Kidney capillary endothelial cell (primary cell): ENCODE measurements at regions not wholly inside any gene's neighbourhood (a gene's known extent, or its start where the extent isn't known, plus 50 kb on each side); places are given as distances from the start of the nearest gene placed in this dataset.
A peak's percentile ranks its signal among the peaks of the same experiment; 100 is the strongest.

Experiments
- DNase-seq: peaks from one replicate; pipeline ENCODE4 v3.0.0-alpha.2; 2018; ENCODE audit warnings: low spot score

DNA sequence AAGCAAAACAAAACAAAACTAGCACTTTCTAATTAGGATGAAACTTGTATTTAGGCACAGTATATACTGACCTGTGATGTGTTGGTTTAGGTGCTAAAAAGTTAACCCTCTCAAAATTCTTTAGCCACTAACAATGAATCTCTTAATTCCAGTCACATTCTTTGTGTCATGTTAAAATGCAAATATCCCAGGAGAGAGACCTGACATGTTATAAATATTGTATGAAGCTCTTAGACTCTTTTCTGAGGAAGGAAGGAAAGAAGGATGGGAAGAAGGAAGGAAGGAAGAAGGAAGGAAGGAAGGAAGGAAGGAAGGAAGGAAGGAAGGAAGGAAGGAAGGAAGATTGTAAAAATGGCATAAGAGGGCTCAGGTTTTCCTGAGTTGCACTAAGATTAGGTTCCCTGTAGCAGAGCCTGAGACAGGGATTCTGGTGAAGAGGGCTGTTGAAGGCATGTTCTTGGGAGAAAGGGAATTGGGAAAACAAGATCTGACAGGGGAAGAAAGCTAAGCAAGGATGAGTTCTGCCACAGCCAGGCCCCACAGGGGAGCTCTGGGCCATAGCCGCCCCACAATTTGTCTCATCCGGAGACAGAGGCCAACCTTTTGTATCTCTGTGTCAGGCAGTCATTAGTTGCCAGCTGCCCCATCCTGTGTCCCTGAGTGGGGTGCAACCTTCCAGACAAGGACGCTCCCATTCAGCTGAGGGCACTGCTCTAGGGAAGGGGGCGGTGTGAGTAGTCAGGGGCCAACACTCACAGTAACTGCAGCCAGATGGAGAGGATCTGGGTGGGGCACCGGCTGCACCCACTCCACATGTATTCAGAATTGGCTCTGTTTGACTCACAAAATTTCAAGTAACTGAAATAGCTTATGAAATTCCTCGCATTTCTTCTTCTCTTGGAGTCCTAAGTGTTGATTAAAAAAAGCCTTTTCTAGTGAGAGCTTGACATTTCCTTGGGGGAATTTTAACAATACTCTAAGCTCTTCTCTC lies 189.3 kb upstream of the ARG1 start:
- no peak for DNase-seq

DNA sequence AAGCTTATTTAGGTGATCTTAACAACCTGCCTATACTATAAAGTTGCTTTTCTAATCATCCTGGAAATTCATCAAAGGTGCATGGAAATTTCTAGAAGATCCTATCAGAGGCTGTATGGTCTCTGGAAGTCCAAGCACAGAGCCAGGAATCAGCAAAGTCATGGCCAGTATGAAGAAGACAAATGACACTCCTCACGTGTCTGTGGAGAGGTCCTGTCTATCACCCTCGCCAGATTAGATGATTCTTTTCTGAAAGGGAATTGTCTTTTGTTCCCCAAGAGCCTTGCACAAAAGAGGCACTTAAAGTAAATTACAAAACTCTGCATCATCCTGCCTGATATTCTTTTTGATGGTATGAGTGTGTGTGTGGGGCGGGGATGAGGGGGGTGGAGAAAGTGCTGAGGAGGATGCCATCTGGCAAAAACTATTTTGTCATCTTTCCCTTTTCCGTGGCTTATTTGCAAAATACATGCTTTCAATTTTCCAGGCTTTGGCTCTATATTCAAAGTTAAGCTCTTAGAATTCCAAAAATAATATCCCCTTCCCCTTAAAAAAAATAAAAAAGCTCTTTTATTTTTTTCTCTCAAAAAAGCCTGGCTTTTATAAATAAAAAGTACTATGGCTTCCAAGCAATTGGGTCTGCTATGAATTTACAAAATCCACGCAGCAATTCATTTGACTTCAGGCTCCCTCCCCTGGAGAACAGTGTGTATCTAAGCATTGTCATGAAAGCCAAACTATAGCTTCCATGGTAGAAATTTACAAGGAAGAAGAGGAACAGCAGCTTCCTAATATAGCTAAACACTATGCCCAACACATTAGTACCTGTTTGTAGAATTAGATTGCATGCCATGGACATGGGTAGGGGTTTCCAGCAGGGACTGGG lies 185.2 kb upstream of the ARG1 start:
- DNase-seq = no peak

DNA sequence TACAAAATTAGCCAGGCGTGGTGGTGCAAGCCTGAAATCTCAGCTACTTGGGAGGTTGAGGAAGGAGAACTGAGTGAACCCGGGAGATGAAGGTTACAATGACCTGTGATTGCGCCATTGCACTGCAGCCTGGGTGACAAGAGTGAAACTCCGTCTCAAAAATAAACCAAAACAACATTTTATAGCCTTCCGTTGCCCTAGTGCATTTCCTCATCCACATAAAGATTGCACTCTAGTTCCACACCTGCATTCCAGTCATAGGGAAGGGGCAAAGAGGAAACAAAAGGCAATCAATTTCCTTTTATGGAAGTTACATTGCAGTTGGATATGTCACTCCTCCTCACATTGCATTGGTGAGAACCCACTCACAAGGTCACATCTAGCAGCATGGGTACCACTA lies 182.7 kb upstream of the ARG1 start:
- DNase-seq = no peak

DNA sequence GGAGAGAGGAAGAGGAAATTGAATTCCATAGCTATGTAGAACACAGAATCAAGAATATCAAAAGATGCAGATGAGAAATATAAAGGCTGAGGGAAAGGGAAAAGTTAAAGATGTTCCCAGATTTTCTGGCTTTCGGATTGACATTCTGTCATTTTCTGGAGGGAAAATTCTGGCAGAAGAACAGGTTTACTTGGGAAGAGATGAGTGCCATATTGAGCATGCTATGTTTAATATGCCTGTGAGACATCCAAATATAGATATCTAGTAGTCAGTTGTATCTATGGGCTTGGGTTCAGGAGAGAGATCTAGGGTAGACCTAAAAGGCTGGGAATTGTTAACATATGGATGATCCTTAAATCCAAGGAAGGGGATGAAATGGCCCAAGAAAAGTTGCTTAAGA lies 181.9 kb upstream of the ARG1 start:
- no peak for DNase-seq

DNA sequence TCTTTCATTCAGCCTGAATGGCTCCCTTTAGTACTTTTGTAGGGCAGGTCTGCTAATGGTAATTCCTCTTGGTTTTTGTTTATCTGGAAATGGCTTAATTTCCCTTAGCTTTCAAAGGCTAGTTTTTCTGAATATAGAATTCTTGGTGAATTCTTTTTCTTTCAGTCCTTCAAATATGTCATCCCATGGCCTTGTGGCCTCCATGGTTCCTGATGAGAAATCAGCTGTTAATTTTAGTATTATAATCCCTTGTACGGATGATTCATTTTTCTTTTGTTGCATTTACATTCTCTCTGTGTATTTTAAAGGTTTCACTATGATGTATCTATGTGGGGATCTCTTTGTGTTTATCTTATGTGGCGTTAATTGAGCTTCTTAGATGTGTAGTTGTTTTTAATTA lies 179.6 kb upstream of the ARG1 start:
- no peak for DNase-seq

DNA sequence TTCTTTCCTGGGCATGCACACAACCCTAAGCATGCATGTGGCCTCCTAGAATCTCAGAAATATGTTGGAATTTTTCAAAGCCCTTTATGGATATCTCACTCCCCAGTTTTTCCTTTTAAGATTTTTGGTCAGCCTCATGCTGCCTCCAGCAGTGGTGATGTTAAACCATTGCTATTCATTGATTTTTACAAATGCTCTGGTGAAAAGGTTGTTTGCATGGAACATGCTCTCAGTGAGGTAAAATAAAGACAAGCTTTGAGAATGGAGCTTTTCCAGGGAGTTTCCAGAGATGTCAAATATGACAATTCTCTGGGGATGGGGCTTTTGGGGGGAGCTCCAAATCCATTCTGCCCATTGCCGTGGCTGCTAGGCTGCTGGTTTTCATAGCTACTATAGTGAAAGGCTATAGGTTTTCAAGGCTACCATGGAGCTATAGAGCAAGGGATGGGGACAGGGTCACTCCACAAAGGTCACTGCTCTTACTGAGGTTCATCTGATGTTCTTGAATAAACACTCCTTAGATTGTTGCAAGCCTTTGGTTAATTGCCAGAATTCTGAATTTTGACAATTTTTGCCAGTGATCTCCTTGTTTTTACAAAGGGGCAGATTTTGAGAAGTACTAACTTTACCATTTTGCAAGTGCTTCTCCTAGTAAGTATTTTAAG lies 178.1 kb upstream of the ARG1 start:
- DNase-seq = no peak

DNA sequence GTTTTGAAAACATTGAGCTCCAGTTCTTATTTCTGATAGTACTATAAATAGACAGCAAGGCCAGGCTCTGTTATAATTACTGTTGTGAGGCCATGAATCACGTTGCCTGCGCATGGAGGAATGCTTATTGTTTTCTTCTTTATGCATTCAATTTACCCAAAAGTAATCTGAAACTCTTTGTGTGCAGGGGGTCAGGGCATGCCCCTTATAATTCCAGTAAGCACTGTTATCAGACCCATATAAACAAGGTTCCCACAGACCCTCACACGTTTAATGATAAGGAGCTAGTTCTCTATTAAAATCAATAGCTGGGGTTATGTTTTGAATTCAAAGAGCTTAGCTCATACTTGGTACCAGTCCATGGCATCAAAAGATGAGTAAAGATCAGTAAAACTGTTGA lies 174.8 kb upstream of the ARG1 start:
- DNase-seq = no peak

DNA sequence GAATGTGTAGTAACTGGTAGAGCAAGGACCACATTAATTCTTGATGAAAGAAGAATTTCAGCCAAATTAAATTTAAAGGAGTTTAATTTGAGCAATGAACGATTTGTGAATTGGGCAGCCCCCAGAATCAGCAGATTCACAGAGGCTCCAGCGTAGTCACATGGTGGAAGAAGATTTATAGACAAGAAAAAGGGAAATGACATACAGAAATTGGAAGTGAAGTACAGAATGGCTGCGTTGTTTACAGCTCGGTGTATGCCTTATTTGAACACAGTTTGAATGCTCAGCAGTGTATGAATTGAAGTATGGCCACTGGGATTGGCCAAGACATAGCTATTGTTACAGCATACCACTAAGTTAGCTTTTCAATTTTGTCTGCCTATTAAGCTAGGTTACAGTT lies 173.6 kb upstream of the ARG1 start:
- no peak for DNase-seq

DNA sequence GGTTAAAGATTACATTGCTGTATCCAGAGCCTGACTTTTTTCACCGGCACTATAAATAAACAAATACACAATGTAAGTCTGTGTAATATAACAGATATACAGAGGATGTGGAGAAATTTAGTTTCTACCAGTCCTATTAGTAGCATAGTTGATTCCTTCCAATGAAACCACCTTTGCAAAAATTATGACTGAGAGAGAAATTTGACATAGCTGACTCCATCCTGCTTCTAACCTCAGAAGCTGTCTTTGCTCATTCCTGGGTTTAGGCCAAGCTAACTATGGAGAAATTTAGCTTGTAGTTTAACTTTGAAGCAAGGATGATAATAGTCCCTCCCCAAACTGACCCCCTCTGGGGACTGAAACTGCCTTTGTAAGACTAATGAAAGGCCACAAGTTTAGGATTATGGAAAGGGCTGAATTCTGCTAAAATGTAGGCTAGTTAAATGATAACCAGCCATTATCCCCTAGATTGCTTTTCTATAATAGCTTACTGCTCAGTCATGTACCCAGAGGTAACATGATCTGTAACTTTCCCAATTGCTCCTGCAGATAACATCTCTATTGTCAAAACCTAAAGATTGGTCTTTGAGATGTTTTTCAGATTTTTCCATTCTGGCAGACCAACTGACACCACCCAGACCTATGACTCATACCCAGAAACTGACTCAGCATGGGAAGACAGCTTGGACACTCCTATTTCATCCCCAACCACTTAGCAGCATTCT lies 172.8 kb upstream of the ARG1 start:
- peak; percentile 14 for DNase-seq

DNA sequence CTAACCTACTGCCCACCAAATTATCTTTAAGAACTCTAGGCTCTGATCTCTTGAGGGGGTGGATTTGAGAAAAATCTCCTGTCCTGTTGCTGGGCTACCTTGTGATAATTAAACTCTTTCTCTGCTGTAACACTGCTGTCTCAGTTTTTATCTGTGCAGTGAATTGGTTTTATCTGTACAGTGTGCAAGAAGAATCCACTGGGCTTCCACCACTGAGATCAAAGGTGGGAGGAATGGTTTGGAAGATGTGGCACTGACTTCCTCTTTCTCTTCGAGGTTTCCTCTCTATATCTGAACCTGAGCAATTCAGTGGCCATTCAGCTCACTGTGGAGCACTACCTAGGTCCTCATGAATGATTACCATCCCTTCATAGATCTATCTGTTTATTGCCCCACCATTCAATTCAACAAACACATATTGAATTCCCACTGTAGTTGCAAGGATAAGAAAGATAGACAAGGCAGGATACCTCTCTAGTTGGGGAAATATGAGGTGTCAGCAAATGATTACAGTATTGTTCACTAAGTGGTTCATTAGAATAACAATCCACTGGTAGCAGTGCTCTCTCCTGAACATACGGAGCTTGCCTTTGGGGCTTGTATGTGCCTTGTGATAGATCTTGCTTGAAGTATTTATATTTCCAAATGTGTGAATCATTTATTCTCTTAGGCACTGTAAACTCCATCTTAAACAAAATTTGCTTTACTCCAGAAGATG lies 172.1 kb upstream of the ARG1 start:
- no peak for DNase-seq

DNA sequence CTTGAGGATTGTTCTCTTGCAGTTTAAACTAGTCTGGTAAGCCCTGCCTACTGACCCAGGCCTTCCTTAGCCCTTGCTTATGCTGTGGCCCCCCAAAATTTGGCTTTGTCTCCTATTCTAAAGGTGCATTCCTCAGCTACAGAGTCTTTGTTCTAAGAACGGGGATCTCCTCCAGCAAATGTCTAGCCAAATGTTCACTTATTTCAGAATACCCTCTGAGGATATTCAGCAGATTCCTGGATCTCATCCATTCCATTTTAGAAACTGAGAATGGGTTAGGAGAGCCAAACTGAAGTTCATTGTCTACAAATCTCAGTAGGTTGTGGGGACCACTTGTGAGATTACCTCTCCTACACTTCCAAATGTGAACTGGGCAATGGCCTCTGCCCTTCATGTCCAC lies 164.2 kb upstream of the ARG1 start:
- DNase-seq = no peak

DNA sequence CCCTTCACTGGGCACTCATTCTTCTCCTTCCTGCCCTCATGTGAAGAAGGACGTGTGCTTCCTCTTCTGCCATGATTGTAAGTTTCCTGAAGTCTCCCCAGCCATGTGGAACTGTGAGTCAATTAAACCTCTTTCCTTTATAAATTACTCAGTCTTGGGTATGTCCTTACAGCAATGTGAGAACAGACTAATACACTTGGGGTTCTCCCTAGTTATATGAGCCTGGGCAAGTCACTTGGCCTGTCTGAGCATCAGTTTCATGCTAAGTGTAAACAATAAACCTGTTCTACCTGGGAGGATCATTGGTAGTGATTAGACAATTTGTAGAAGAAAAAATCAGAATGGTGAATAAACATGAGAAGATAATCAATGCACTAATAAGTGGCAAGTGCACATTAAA lies 162.2 kb upstream of the ARG1 start:
- DNase-seq = no peak

DNA sequence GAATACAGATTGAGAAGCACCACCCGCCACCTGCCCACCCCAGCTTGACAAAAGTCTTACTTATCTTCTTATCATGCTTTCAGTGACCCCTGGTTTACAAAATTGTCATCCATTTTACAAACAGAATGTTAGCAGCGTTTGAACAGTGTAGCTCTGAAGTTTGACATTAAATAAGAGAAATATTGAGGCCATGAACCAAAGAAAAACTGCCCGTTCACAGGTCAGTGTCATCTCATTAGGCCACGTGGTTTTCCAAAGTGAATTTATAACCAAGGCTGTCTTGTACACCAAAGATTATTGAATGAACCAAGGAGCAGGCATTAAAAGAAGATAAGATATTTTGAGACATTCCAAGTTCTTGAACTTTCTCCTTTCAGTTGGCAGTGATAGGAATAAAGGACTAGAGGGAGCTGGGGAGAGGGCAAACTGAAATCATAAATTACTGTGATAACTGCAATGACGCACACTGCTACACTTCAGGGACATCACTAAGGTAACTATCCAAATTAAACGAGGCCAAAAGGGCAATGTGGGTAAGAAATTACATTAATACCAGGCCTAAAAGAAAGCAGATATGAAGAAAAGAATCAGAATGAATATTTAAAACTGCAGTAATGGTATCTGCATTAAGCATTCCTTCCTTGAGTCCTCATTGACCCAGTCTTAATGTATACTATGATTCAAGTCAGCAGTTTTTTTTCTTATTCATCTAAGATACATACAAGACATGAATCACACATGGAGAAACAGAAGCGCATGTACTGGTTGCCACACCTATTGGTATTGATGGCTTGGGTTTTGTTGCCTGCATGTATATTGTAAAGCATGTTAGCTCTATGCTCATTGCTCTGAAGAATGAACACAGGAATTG lies 159.8 kb upstream of the ARG1 start:
- DNase-seq = no peak

DNA sequence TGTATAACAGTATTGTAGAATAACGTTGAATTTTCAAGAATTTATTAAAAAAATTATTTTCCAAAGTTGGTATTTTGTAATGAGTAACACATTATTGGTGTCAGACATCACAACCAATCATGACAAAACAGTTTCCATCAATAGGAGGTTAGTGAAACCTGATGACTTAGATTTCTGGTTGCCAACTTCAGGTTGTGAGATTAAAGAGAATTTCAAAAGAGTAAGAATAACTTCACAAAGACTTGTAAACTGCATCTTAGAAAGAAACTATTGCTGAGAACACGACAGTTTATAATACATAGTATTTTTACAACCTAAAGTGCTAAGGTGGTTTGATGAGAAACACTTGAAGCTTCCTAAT lies 159.2 kb upstream of the ARG1 start:
- DNase-seq = no peak

DNA sequence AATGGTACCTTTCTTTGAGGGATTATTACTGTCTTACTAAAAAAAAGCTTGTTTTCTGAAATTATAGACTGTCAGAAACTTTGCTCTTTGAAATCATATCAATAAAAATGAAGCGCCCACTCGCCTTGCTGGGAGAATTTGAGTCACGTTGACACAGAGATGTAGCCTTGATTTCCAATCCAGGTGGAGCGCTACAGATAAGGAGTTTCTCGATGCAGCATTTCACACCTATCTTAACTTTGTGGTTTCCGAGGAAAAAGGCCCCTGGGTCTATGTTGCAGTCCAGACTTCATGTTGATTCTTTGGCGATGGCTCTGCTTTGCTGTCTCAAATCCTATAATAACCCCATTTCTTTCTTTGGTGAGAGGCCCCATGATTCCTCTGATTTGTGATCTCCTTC lies 158.1 kb upstream of the ARG1 start:
- no peak for DNase-seq

DNA sequence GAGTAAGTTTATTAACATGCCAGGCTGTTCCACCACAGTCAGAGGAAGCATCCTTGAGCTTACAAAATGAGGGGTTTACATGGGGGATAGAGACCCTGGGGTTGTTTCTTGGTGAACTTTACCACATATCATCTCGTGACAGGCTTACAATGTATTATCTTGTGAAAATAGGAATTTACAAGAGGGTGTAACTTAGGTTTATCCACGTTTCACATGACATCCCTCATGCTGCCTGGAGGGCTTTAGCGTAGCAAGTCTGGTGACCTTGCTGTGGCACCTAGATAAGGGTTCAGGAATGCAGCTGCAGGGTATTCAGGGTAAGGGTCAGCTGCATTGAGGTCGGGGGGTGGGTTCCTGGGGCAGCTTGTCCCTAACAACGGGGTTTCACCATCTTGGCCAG lies 154.6 kb upstream of the ARG1 start:
- no peak for DNase-seq

DNA sequence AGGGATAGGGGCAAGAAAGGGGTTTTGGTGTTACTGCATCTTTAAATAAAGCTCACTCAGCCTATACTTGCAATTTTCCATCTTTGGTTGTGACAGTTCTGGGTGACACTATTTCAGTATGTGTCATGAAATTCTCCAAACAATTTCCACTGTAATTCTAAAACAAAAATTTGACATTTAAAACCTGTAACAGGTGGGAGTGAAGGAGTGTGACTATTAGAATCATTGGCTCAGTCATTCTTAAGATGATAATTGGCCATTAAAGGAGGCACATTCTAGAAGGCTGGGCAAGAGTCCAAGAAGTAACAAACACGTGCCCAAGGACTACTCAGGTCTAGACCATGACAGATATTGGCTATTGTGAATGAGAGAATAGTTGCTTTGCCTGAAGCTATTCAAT lies 153.3 kb upstream of the ARG1 start:
- no peak for DNase-seq

DNA sequence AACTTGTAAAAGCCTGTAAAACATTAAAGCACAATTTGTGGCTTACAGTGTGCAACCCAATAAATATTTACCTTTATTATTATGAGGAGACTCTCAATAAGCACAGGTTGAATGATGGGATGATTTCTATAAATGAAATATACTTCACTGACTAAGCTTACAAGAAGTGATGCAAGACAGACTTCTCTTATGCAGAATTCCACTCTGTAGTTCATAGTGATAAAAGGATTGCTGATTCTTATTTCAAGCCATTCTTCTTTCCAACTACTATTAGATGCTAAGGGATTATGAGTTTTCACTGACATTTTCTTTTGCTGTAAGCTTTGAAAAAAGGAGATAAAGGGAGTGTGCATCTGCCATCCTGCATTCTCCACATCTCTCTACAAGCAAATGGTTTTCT lies 149.0 kb upstream of the ARG1 start:
- no peak for DNase-seq

DNA sequence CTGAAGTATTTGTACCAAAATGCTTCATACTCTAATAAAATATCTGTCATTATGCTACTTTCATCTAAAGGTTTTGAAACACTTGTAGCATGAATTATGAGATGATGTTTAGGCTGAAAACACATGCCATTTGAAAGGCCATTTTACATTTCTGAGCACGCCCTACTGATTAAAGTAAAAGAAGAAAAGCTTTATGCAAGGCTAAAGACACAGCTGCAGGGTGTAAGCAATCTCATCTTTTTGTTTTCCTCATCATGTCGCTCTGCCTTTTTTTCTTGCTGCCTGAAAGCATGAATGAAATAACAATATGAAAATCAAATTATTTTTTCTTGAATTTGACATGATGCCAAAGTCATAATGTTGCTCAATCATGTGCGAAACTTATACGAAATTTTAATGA lies 148.6 kb upstream of the ARG1 start:
- DNase-seq = no peak

DNA sequence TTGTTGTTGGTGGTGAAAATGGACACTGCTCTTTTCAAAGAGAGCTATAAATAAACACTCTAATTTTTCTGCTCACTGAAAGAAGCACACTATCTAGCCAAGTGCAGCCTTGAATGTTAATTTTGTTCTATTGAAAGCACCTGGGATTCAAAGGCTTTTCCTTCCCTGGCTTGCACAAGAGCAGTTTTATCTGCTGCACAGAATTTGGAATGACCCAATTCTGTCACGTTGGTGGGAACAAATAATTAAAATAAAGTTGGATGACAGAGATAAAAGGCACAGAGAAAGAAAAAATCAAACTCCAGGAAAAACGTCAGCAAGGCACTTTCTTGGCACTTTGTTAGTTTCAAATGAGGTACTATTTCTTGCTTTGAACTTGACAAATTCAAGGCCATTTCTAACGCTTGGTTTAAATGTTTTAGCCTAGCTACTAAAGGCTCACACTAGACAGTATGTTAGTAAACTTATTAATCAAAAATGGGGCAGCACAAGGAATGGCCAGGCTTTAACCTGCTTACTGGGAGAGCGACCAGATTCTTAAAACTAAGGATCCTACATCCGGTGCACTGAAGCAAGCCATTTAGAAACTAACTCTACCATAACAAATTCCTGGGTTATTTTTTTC lies 145.5 kb upstream of the ARG1 start:
- no peak for DNase-seq
